Endothelial cell of umbilical vein (primary cell): ENCODE measurements at regions not wholly inside any gene's neighbourhood (a gene's known extent, or its start where the extent isn't known, plus 50 kb on each side); places are given as distances from the start of the nearest gene placed in this dataset.

Experiments
- BruUV-seq: library from RNA; stranded (reverse); fragments of 400-500 nt; replicated peaks from 2 replicates; lab custom pipeline; 2021; lab: Mats Ljungman, UMichigan
- CTCF ChIA-PET: fragments of 300-600, 350-600 bp; sonication (Branson Sonifier 250); formaldehyde crosslinking; loops from one replicate; lab custom pipeline; 2021; ENCODE audit warnings: antibody characterized with exemption, inconsistent platforms; lab: Charles Lee
- POLR2A ChIA-PET: fragments of 300-600, 350-600 bp; sonication (Branson Sonifier 250); formaldehyde crosslinking; loops from one replicate; lab custom pipeline; 2021; ENCODE audit warnings: antibody characterized with exemption, inconsistent platforms; lab: Charles Lee
- DNase-seq: peaks from one replicate; pipeline ENCODE4 v3.0.0-alpha.2; 2011; ENCODE audit warnings: low read depth, low spot score
- FAIRE-seq: peaks from 2 replicates; lab custom pipeline; 2011; peaks lifted over from hg19 to GRCh38; lab: Jason Lieb, UNC
- H2AFZ ChIP-seq: 2 replicates; pipeline ENCODE4 v1.6.0; 2012; ENCODE audit warnings: low read depth, low read length, control low read depth, inconsistent platforms
- H3K27ac ChIP-seq: 2 replicates; pipeline ENCODE4 v1.5.1; 2011; ENCODE audit warnings: low read depth, mild to moderate bottlenecking, control low read depth, low read length, moderate library complexity; ENCODE audit not compliant: insufficient read depth
- H3K27me3 ChIP-seq, 2 experiments: 2 replicates each; pipeline versions ENCODE4 v1.6.0 to v1.6.1; 2011; ENCODE audit warnings: low read length in 2 of 2, mixed read lengths in 1 of 2; ENCODE audit not compliant: control insufficient read depth in 2 of 2, insufficient read depth in 2 of 2
- H3K36me3 ChIP-seq, 2 experiments: 2 replicates in 1 of 2; 3 replicates in 1 of 2; pipeline ENCODE4 v1.5.1; 2011; ENCODE audit warnings: low read length in 2 of 2, mild to moderate bottlenecking in 1 of 2, moderate library complexity in 1 of 2; ENCODE audit not compliant: control insufficient read depth in 2 of 2, insufficient read depth in 2 of 2; ENCODE audit errors: extremely low read depth in 1 of 2
- H3K4me1 ChIP-seq: 3 replicates; pipeline ENCODE4 v1.5.1; 2011; ENCODE audit warnings: mild to moderate bottlenecking, low read length; ENCODE audit not compliant: control insufficient read depth, insufficient read depth; ENCODE audit errors: extremely low read depth
- H3K4me2 ChIP-seq: 2 replicates; pipeline ENCODE4 v1.6.1; 2011; ENCODE audit warnings: low read length, control low read depth, mixed read lengths; ENCODE audit not compliant: insufficient read depth
- H3K4me3 ChIP-seq, 3 experiments: fragments of 200-600 bp in 1 of 3; sonication (generic), shearing (Covaris generic) in 1 of 3; replicated peaks in 1 of 3; 2 replicates each; pipeline ENCODE4 v1.5.1; 2011 to 2016; ENCODE audit warnings: control low read depth in 3 of 3, low read length in 3 of 3, mild to moderate bottlenecking in 2 of 3, inconsistent platforms in 1 of 3, low read depth in 1 of 3, moderate library complexity in 1 of 3; ENCODE audit not compliant: insufficient read depth in 1 of 3
- H3K79me2 ChIP-seq: 2 replicates; pipeline ENCODE4 v1.6.0; 2012; ENCODE audit warnings: low read length, inconsistent platforms; ENCODE audit not compliant: control insufficient read depth, insufficient read depth
- H3K9ac ChIP-seq: replicated peaks from 2 replicates; pipeline ENCODE3; 2011; ENCODE audit warnings: low read length, control low read depth; ENCODE audit not compliant: insufficient read depth; ENCODE audit errors: extremely low read depth
- H3K9me1 ChIP-seq: replicated peaks from 3 replicates; pipeline ENCODE4 v1.6.0; 2011; ENCODE audit warnings: mild to moderate bottlenecking, low read length; ENCODE audit not compliant: control insufficient read depth, insufficient read depth; ENCODE audit errors: extremely low read depth
- H3K9me3 ChIP-seq: replicated peaks from 2 replicates; pipeline ENCODE4 v1.5.1; 2012; ENCODE audit warnings: low read length, inconsistent platforms; ENCODE audit not compliant: control insufficient read depth, insufficient read depth
- H4K20me1 ChIP-seq: replicated peaks from 2 replicates; pipeline ENCODE3; 2011; ENCODE audit warnings: mild to moderate bottlenecking, low read length; ENCODE audit not compliant: control insufficient read depth, insufficient read depth; ENCODE audit errors: extremely low read depth
- CTCF ChIP-seq, 2 donors: IDR thresholded peaks; 1 replicate in 1 of 2; 2 replicates in 1 of 2; pipeline ENCODE4 v1.5.1; 2011; ENCODE audit warnings: low read length in 2 of 2, mild to moderate bottlenecking in 2 of 2, moderate library complexity in 2 of 2, control low read depth in 1 of 2, inconsistent platforms in 1 of 2, low read depth in 1 of 2; ENCODE audit not compliant: insufficient read depth in 1 of 2; ENCODE audit errors: extremely low read depth in 1 of 2
- EZH2 ChIP-seq: IDR thresholded peaks from 2 replicates; pipeline ENCODE4 v1.6.1; 2012; ENCODE audit warnings: borderline replicate concordance, low read depth, mild to moderate bottlenecking, moderate library complexity, low read length, inconsistent platforms; ENCODE audit not compliant: severe bottlenecking
- FOS ChIP-seq: IDR thresholded peaks from 2 replicates; pipeline ENCODE4 v1.6.1; 2011; ENCODE audit warnings: mild to moderate bottlenecking, low read length, moderate library complexity, borderline replicate concordance; ENCODE audit not compliant: insufficient read depth
- GATA2 ChIP-seq: IDR thresholded peaks from 2 replicates; pipeline ENCODE4 v1.7.0; 2011; ENCODE audit warnings: low read depth, mild to moderate bottlenecking, moderate library complexity, mixed read lengths, low read length; ENCODE audit not compliant: insufficient read length, insufficient read depth
- JUN ChIP-seq: IDR thresholded peaks from 2 replicates; pipeline ENCODE4 v1.6.1; 2011; ENCODE audit warnings: borderline replicate concordance, low read depth; ENCODE audit not compliant: insufficient read length, insufficient read depth
- MAX ChIP-seq: IDR thresholded peaks from 2 replicates; pipeline ENCODE4 v1.6.1; 2011; ENCODE audit not compliant: insufficient read depth, insufficient read length
- MYC ChIP-seq: IDR thresholded peaks from one replicate; pipeline ENCODE4 v1.6.1; 2011; ENCODE audit warnings: mild to moderate bottlenecking, low read depth, low read length
- POLR2A ChIP-seq: IDR thresholded peaks from 2 replicates; pipeline ENCODE4 v1.6.1; 2012; ENCODE audit warnings: low read depth, mild to moderate bottlenecking, control low read depth, low read length
- POLR2AphosphoS5 ChIP-seq: IDR thresholded peaks from 2 replicates; pipeline ENCODE4 v1.6.1; 2012; ENCODE audit warnings: low read depth, mild to moderate bottlenecking, control low read depth, low read length, moderate library complexity; ENCODE audit not compliant: insufficient read depth
- dilution Hi-C: fragments of 300-500 bp; cut with MboI; formaldehyde crosslinking; loops from one replicate; pipeline ENCODE4 v1.15.0; 2019; ENCODE audit warnings: low sequenced_read_pairs; ENCODE audit not compliant: extremely low pct_ligation_motif_present
- intact Hi-C: fragments of 100-400 bp; cut with micrococcal nuclease; formaldehyde crosslinking; loops from one replicate; pipeline ENCODE4 v1.10.0; 2022

DNA sequence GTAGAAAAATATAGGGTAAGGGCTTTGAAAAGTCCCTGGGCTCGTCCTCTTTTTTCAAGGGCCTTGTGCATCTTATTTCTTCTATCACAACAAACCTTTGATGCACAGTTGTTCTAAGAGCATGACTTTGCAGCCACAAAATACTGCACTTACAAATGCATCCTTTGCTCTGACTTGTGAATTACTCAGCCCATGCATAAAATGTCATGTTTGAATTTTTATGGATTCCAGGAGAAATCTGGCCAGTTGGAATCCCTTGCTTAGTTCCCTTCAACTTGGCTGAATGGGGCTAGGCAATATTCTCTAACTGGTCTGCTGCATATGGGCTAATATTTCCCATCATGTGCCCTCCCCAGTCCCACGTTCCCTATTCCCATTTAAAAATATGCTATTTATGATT is 523.9 kb upstream of the RGMA start:
- intact Hi-C loops = no loop called here
- BruUV-seq = no TSS peak
- no peaks in the 10 kb centered on the region for H3K36me3 ChIP-seq
- H3K9ac ChIP-seq = no peak overlapping the region
- no peaks in the 10 kb centered on the region for H3K79me2 ChIP-seq
- H3K4me2 ChIP-seq = no peak overlapping the region
- H3K4me3 ChIP-seq = no peak overlapping the region
- H3K27ac ChIP-seq = no peak overlapping the region
- no peaks in the 10 kb centered on the region for H3K4me1 ChIP-seq
- no peaks in the 10 kb centered on the region for H3K9me1 ChIP-seq
- dilution Hi-C loops = no loop called here
- ChIA-PET CTCF (no interaction called here), POLR2A (no interaction called here)
- no peaks in the 10 kb centered on the region for H3K27me3 ChIP-seq
- no peaks in the 10 kb centered on the region for H4K20me1 ChIP-seq
- DNase-seq (no peak), FAIRE-seq (no peak)
- H2AFZ ChIP-seq = no peak overlapping the region
- H3K9me3 ChIP-seq = peaks cover 6% of the 10 kb centered on the region
- no peak for TF ChIP-seq POLR2A

DNA sequence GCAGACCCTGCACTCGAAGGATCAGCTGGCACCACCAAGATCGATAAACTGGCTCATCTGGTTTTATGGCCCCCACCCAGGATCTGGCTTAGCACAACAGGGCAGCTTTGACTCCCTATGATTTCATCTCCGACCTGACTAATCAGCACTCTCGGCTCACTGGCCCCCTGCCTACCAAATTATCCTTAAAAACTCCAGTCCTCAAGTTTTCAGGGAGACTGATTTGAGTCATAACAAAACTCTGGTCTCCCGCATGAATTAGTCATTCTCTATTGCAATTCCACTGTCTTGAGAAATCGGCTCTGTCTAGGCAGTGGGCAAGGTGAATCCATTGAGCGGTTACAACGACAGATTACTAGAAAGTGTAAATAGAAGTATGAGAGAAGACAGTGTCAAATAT is 521.9 kb upstream of the RGMA start:
- ChIA-PET CTCF (no interaction called here), POLR2A (no interaction called here)
- TF ChIP-seq GATA2 (no peak), JUN (no peak), MAX (no peak), CTCF (IDR thresholded peaks at IDR 0.05; ENCODE audit: extremely low read depth in 1 of 2, insufficient read depth in 1 of 2, low read depth in 1 of 2, low read length in 2 of 2) (no peak), FOS (no peak), MYC (no peak), EZH2 (no peak), POLR2A (no peak), POLR2AphosphoS5 (no peak)
- H2AFZ ChIP-seq = no peak overlapping the region
- intact Hi-C loops = no loop called here
- no peaks in the 10 kb centered on the region for H3K4me1 ChIP-seq
- no peak for FAIRE-seq
- BruUV-seq = no TSS peak
- no peaks in the 10 kb centered on the region for H3K9me1 ChIP-seq
- no peak overlapping the region for H3K9ac ChIP-seq
- H3K79me2 ChIP-seq = no peaks in the 10 kb centered on the region
- H3K4me2 ChIP-seq = no peak overlapping the region
- no peak overlapping the region for H3K4me3 ChIP-seq
- no peaks in the 10 kb centered on the region for H3K36me3 ChIP-seq
- no peaks in the 10 kb centered on the region for H3K27me3 ChIP-seq
- dilution Hi-C loops = no loop called here
- H3K27ac ChIP-seq = no peak overlapping the region
- no peaks in the 10 kb centered on the region for H4K20me1 ChIP-seq
- no peak for DNase-seq
- peaks cover 2% of the 10 kb centered on the region for H3K9me3 ChIP-seq
